HFFc6 (cell line): ENCODE measurements at regions not wholly inside any gene's neighbourhood (a gene's known extent, or its start where the extent isn't known, plus 50 kb on each side); places are given as distances from the start of the nearest gene placed in this dataset.

Experiments
- DNase-seq: peaks from one replicate; pipeline ENCODE4 v3.0.0-alpha.2; 2018
- H3K27ac Mint-ChIP-seq: 2 replicates; pipeline ENCODE4 v1.8.0; 2020; ENCODE audit warnings: mild to moderate bottlenecking, mixed read lengths
- H3K27me3 Mint-ChIP-seq: 2 replicates; pipeline ENCODE4 v1.8.0; 2021; ENCODE audit warnings: mild to moderate bottlenecking, moderate library complexity, mixed read lengths; ENCODE audit not compliant: insufficient read depth
- H3K36me3 Mint-ChIP-seq: 2 replicates; pipeline ENCODE4 v1.8.0; 2021; ENCODE audit warnings: low read depth, mixed read lengths
- H3K4me1 Mint-ChIP-seq: 2 replicates; pipeline ENCODE4 v1.8.0; 2020; ENCODE audit warnings: low read depth, mixed read lengths
- H3K4me3 Mint-ChIP-seq: 2 replicates; pipeline ENCODE4 v1.8.0; 2020; ENCODE audit warnings: mild to moderate bottlenecking, moderate library complexity, mixed read lengths
- H3K9me3 Mint-ChIP-seq: 2 replicates; pipeline ENCODE4 v1.8.0; 2020; ENCODE audit warnings: mild to moderate bottlenecking, mixed read lengths
- TF ChIP-seq, protein P1 (sequence below): fragments of 200-600 bp; sonication (generic); IDR thresholded peaks from 2 replicates; pipeline ENCODE4 v1.5.0; 2021; ENCODE audit warnings: antibody characterized with exemption, mild to moderate bottlenecking

DNA sequence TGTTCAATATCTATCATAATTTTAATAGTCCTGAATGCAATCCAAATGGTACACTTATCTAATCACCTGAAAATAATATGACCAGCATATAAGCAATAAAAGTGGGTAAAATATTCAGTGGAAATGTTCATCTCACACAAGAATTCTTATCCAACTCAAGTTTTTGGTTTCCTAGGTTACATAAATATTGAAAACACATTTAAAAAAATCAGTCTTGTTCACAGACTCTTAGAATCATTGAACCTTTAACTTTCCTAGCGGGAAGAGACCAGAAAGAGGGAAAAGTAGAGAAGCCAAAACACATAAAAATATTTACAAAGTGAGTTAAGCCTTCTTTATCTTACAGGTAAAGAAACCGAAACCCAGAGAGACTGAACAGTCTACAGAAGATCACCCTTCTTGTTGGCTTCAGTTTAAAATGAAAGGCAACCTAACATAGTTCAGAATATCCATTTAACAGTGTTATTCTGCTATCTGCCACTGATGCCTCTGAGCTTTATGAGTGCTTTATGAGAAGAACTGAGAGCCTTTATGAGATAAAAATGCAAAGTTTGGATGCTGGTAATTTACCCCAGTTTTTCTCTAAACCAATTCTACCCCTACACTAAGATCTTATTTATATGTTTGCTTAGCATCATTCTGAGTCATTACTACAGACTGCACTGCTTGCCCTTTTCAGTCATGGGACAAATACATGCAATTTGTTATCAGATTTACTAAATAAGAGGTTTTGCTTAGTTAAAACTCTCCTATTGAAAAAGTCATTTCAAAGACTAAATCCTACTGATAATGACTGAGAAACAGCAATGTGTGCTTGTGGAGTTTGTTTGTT lies 453.3 kb upstream of the INTU start:
- no peaks in the 10 kb centered on the region for H3K27me3 Mint-ChIP-seq
- H3K27ac Mint-ChIP-seq: no peak overlapping the region
- no peak for DNase-seq
- no peaks in the 10 kb centered on the region for H3K4me1 Mint-ChIP-seq
- TF ChIP-seq, protein P1, sequence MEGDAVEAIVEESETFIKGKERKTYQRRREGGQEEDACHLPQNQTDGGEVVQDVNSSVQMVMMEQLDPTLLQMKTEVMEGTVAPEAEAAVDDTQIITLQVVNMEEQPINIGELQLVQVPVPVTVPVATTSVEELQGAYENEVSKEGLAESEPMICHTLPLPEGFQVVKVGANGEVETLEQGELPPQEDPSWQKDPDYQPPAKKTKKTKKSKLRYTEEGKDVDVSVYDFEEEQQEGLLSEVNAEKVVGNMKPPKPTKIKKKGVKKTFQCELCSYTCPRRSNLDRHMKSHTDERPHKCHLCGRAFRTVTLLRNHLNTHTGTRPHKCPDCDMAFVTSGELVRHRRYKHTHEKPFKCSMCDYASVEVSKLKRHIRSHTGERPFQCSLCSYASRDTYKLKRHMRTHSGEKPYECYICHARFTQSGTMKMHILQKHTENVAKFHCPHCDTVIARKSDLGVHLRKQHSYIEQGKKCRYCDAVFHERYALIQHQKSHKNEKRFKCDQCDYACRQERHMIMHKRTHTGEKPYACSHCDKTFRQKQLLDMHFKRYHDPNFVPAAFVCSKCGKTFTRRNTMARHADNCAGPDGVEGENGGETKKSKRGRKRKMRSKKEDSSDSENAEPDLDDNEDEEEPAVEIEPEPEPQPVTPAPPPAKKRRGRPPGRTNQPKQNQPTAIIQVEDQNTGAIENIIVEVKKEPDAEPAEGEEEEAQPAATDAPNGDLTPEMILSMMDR: no peak
- no peaks in the 10 kb centered on the region for H3K36me3 Mint-ChIP-seq
- peaks cover 11% of the 10 kb centered on the region for H3K9me3 Mint-ChIP-seq
- no peak overlapping the region for H3K4me3 Mint-ChIP-seq

DNA sequence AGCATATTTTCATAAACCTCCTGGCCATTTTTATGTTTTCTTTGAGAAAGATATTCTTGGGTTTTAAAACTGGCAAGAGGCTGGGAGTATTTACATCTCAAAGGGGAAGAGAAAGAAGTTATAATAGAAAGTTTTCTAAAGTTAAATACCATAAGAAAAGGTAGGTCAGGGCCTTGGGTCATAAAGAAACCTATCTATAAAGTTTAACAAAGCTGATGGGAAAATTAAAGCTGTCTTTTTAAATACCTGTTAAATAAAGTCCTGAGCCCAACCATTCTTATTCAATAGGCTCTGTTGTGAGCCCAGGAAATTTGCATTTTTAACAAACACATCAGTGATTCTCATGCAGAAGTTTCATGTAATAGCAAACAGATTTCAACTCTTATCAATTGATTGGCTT lies 451.8 kb upstream of the INTU start:
- peaks cover 11% of the 10 kb centered on the region for H3K9me3 Mint-ChIP-seq

DNA sequence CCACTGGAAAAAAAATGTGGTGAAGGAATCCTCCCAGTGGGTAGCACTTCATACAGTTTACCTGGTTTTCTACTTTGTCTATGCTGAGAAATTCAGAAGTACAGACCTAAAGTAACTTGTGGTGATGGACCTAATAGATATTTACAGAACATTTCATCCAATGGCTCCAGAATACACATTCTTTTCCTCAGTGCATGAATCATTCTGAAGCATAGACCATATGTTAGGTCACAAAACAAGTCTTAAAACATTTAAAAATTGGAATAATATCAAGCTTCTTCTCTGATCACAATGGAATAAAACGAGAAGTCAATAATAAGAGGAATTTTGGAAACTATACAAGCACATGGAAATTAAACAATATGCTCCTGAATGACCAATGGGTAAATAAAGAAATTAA lies 450.1 kb upstream of the INTU start:
- Mint-ChIP-seq H3K9me3 (peaks cover 11% of the 10 kb centered on the region), H3K27ac (no peak overlapping the region), H3K27me3 (no peaks in the 10 kb centered on the region), H3K4me1 (no peaks in the 10 kb centered on the region), H3K4me3 (no peak overlapping the region), H3K36me3 (no peaks in the 10 kb centered on the region)
- TF ChIP-seq, protein P1: no peak
- DNase-seq: no peak

More for the DNA sequence above, 451.8 kb upstream of the INTU start:
- DNase-seq: no peak
- TF ChIP-seq, protein P1: no peak
- Mint-ChIP-seq H3K4me3 (no peak overlapping the region), H3K27ac (no peak overlapping the region), H3K36me3 (no peaks in the 10 kb centered on the region), H3K4me1 (no peaks in the 10 kb centered on the region), H3K27me3 (no peaks in the 10 kb centered on the region)

DNA sequence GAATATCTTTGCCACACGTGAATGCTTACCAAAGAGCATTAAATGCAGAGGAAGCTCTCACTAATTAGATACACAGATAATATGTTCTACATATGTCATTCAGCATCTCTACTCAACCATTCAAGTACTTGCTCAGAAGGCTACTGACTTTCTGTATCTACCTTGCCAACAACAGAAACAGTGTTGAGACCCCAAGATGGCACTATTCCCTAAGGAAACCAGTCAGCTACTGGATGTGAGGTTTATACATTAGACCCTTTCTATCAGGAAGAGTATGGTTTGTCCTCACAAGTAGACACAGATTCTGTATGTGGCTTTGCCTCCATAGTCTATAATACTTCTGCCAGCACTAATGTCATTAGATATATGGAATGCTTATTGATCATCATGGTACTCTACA lies 443.9 kb upstream of the INTU start:
- no peaks in the 10 kb centered on the region for H3K27me3 Mint-ChIP-seq
- H3K4me3 Mint-ChIP-seq: no peak overlapping the region
- no peaks in the 10 kb centered on the region for H3K36me3 Mint-ChIP-seq
- H3K27ac Mint-ChIP-seq: no peak overlapping the region
- no peaks in the 10 kb centered on the region for H3K4me1 Mint-ChIP-seq
- DNase-seq: no peak
- TF ChIP-seq, protein P1: no peak
- H3K9me3 Mint-ChIP-seq: peaks cover 3% of the 10 kb centered on the region; the same call in 1 of the 2 replicates

DNA sequence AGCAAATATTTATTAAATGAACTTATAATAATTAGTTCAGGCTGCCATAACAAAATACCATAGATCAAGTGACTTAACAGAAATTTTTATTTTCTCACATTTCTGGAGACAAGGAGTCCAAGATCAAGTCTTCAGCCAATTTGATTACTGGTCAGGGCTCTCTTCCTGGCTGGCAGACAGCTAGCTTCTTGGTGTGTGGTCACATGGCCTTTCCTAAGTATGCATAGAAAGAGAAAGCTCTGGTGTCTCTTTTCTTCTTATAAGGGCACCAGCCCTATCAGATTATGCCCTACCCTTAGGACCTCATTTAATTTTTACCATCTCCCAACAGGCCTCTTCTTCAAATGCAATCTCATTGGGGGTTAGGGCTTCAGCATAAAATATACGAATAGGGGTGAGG lies 438.5 kb upstream of the INTU start:
- no peak overlapping the region for H3K27ac Mint-ChIP-seq
- TF ChIP-seq, protein P1: no peak
- H3K36me3 Mint-ChIP-seq: no peaks in the 10 kb centered on the region; the same call in 1 of the 2 replicates
- peaks cover 17% of the 10 kb centered on the region for H3K9me3 Mint-ChIP-seq
- H3K27me3 Mint-ChIP-seq: no peaks in the 10 kb centered on the region
- no peaks in the 10 kb centered on the region for H3K4me1 Mint-ChIP-seq
- DNase-seq: no peak
- H3K4me3 Mint-ChIP-seq: no peak overlapping the region
